ENCODE measurements at regions not wholly inside any gene's neighbourhood (a gene's known extent, or its start where the extent isn't known, plus 50 kb on each side); places are given as distances from the start of the nearest gene placed in this dataset.
"Not testable (repeated sequence)": the region's sequence is repeated elsewhere in the genome, so short reads cannot be mapped to it uniquely, and the experiment has no call there.

GRCh38 chr2:200119236-200119635 lies 163.9 kb downstream of the MAIP1 start:
- peaks cover 42% of the 10 kb centered on the region for H3K9me3 Mint-ChIP-seq (ENCODE audit: low read depth)
- no peak overlapping the region for H3K4me3 Mint-ChIP-seq (ENCODE audit: low read depth)
- peaks cover 2% of the 10 kb centered on the region for H3K36me3 Mint-ChIP-seq (ENCODE audit: insufficient read depth)
- TF ChIP-seq, protein P1, sequence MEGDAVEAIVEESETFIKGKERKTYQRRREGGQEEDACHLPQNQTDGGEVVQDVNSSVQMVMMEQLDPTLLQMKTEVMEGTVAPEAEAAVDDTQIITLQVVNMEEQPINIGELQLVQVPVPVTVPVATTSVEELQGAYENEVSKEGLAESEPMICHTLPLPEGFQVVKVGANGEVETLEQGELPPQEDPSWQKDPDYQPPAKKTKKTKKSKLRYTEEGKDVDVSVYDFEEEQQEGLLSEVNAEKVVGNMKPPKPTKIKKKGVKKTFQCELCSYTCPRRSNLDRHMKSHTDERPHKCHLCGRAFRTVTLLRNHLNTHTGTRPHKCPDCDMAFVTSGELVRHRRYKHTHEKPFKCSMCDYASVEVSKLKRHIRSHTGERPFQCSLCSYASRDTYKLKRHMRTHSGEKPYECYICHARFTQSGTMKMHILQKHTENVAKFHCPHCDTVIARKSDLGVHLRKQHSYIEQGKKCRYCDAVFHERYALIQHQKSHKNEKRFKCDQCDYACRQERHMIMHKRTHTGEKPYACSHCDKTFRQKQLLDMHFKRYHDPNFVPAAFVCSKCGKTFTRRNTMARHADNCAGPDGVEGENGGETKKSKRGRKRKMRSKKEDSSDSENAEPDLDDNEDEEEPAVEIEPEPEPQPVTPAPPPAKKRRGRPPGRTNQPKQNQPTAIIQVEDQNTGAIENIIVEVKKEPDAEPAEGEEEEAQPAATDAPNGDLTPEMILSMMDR (IDR thresholded peaks at IDR 0.05; ENCODE audit: unreplicated experiment), result no peak
- H3K27me3 Mint-ChIP-seq, result no peaks in the 10 kb centered on the region
- no peak for DNase-seq (ENCODE audit: low spot score, unreplicated experiment)
- no peak overlapping the region for H3K27ac Mint-ChIP-seq
- peaks cover 2% of the 10 kb centered on the region for H3K4me1 Mint-ChIP-seq (ENCODE audit: low read depth)

DNA sequence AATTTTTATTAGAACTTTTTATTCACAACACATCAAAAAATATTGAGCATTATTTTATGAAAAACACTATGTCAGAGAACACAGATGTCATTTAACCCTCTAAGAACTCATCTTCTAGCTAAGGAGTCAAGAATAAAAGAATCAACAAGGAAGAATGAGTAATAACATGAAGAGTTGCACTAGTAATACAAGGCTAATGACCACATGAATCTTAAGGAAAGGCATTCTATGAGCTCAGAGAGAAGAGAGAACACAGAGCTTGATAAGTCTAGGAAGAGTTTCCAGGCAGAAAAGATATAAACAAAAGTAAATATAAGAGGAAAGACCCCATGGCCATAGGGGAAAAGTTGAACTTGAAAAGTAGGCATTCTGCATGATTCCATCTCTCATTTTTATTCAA lies 166.5 kb downstream of the MAIP1 start:
- H3K4me1 Mint-ChIP-seq (ENCODE audit: low read depth), result peaks cover 8% of the 10 kb centered on the region
- no peak for DNase-seq (ENCODE audit: low spot score, unreplicated experiment)
- no peaks in the 10 kb centered on the region for H3K27me3 Mint-ChIP-seq
- peaks cover 38% of the 10 kb centered on the region for H3K9me3 Mint-ChIP-seq (ENCODE audit: low read depth)
- H3K36me3 Mint-ChIP-seq (ENCODE audit: insufficient read depth), result peaks cover 3% of the 10 kb centered on the region
- TF ChIP-seq, protein P1 (IDR thresholded peaks at IDR 0.05; ENCODE audit: unreplicated experiment), result no peak
- H3K4me3 Mint-ChIP-seq (ENCODE audit: low read depth), result no peak overlapping the region
- H3K27ac Mint-ChIP-seq, result no peak overlapping the region

DNA sequence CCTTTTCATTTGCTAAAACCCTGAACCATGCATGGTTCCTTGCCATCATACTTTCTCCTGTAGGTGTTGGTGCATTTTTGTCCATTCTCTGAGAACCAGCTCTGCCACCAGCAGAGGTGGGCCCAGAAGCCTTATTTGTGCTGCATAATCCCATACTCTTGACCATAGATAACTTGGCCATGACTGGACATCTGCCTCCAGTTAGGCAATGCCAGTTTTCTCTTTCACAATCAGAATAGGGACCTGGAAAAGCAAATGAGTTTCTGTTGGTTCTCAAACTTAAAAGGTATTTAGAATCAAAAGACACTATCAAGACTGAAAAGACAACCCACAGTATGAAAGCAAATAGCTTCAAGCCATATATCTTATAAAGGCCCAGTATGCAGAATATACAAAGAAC lies 167.3 kb downstream of the MAIP1 start:
- TF ChIP-seq, protein P1 (IDR thresholded peaks at IDR 0.05; ENCODE audit: unreplicated experiment), result no peak
- H3K4me1 Mint-ChIP-seq (ENCODE audit: low read depth), result peaks cover 13% of the 10 kb centered on the region
- no peak for DNase-seq (ENCODE audit: low spot score, unreplicated experiment)
- H3K27ac Mint-ChIP-seq, result no peak overlapping the region
- H3K27me3 Mint-ChIP-seq, result no peaks in the 10 kb centered on the region
- peaks cover 3% of the 10 kb centered on the region for H3K36me3 Mint-ChIP-seq (ENCODE audit: insufficient read depth)
- no peak overlapping the region for H3K4me3 Mint-ChIP-seq (ENCODE audit: low read depth)
- H3K9me3 Mint-ChIP-seq (ENCODE audit: low read depth), result peaks cover 34% of the 10 kb centered on the region

DNA sequence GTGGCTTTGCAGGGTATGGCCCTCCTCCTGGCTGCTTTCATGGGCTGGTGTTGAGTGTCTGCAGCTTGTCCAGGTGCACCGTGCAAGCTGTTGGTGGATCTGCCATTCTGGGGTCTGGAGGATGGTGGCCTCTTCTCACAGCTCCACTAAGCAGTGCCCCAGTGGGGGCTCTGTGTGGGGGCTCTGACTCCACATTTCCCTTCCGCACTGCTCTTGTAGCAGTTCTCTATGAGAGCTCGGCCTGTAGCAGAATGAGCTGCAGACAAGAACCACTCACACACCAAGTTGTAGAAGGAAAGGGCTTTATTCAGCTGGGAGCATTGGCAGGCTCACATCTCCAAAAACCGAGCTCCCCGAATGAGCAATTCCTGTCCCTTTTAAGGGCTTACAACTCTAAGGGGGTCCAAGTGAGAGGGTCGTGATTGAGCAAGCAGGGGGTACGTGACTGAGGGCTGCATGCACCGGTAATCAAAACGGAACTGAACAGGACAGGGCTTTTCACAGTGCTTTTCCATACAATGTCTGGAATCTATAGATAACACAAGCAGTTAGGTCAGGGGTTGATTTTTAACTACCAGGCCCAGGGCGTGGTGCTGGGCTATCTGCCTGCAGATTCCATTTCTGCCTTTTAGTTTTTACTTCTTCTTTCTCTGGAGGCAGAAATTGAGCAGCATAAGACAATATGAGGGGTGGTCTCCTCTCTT lies 169.4 kb downstream of the MAIP1 start:
- H3K9me3 Mint-ChIP-seq (ENCODE audit: low read depth), result peaks cover 29% of the 10 kb centered on the region
- not testable (repeated sequence) for H3K4me3 Mint-ChIP-seq (ENCODE audit: low read depth); H3K36me3 Mint-ChIP-seq (ENCODE audit: insufficient read depth); DNase-seq (ENCODE audit: low spot score, unreplicated experiment); H3K27me3 Mint-ChIP-seq
- peak overlapping the region; percentile 56 for H3K27ac Mint-ChIP-seq
- peaks cover 15% of the 10 kb centered on the region for H3K4me1 Mint-ChIP-seq (ENCODE audit: low read depth)

GRCh38 chr2:200125444-200126284 lies 170.3 kb downstream of the MAIP1 start:
- TF ChIP-seq, protein P1 (IDR thresholded peaks at IDR 0.05; ENCODE audit: unreplicated experiment), result no peak
- peaks cover 29% of the 10 kb centered on the region for H3K9me3 Mint-ChIP-seq (ENCODE audit: low read depth)
- no peak overlapping the region for H3K4me3 Mint-ChIP-seq (ENCODE audit: low read depth)
- H3K36me3 Mint-ChIP-seq (ENCODE audit: insufficient read depth), result peaks cover 3% of the 10 kb centered on the region
- no peak overlapping the region for H3K27ac Mint-ChIP-seq
- no peaks in the 10 kb centered on the region for H3K27me3 Mint-ChIP-seq
- DNase-seq (ENCODE audit: low spot score, unreplicated experiment), result no peak
- H3K4me1 Mint-ChIP-seq (ENCODE audit: low read depth), result peaks cover 15% of the 10 kb centered on the region

GRCh38 chr2:200126285-200126670 lies 170.9 kb downstream of the MAIP1 start:
- peaks cover 29% of the 10 kb centered on the region for H3K9me3 Mint-ChIP-seq (ENCODE audit: low read depth)
- not testable (repeated sequence) for DNase-seq (ENCODE audit: low spot score, unreplicated experiment); H3K27me3 Mint-ChIP-seq; H3K36me3 Mint-ChIP-seq (ENCODE audit: insufficient read depth); H3K4me3 Mint-ChIP-seq (ENCODE audit: low read depth); H3K27ac Mint-ChIP-seq
- peaks cover 18% of the 10 kb centered on the region for H3K4me1 Mint-ChIP-seq (ENCODE audit: low read depth)

GRCh38 chr2:200126680-200127079 lies 171.3 kb downstream of the MAIP1 start:
- DNase-seq (ENCODE audit: low spot score, unreplicated experiment); H3K36me3 Mint-ChIP-seq (ENCODE audit: insufficient read depth); H3K4me3 Mint-ChIP-seq (ENCODE audit: low read depth); H3K27ac Mint-ChIP-seq; H3K27me3 Mint-ChIP-seq: not testable (repeated sequence)
- peaks cover 29% of the 10 kb centered on the region for H3K9me3 Mint-ChIP-seq (ENCODE audit: low read depth)
- peaks cover 18% of the 10 kb centered on the region for H3K4me1 Mint-ChIP-seq (ENCODE audit: low read depth)
